HG02678 (cell line): ENCODE measurements at regions not wholly inside any gene's neighbourhood (a gene's known extent, or its start where the extent isn't known, plus 50 kb on each side); places are given as distances from the start of the nearest gene placed in this dataset.

Experiments
- ATAC-seq: cut with Tn5 transposase; IDR thresholded peaks from one replicate; pipeline ENCODE4 v1.9.1; 2021; ENCODE audit warnings: mild to moderate bottlenecking, moderate library complexity; ENCODE audit not compliant: unreplicated experiment

- no peak for ATAC-seq
These were observed 1381.6 kb upstream of the TENM3 start for GRCh38 chr4:180861651-180862050.

GRCh38 chr4:180866933-180867643 is 1376.1 kb upstream of the TENM3 start:
- no peak for ATAC-seq

DNA sequence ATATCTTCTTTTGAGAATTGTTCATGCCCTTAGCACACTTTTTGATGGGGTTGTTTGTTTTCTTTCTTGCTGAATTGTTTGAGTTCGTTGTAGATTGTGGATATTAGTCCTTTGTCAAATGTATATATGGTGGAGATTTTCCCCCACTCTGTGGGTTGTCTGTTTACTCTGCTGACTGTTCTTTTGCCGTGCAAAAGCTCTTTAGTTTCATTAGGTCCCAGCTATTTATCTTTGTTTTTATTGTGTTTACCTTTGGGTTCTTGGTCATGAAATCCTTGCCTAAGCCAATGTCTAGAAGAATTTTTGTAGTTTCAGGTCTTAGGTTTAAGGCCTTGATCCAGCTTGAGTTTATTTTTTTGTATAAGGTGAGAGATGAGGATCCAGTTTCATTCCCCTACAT is 1372.6 kb upstream of the TENM3 start:
- ATAC-seq, result no peak

GRCh38 chr4:180898305-180898704 is 1344.9 kb upstream of the TENM3 start:
- ATAC-seq, result no peak

- ATAC-seq, result no peak
These were observed 1342.4 kb upstream of the TENM3 start for GRCh38 chr4:180900781-180901180.

GRCh38 chr4:180909279-180909678 is 1333.9 kb upstream of the TENM3 start:
- no peak for ATAC-seq

- no peak for ATAC-seq
These were observed 1329.5 kb upstream of the TENM3 start for GRCh38 chr4:180913750-180914149.

GRCh38 chr4:180923486-180923885 is 1319.7 kb upstream of the TENM3 start:
- ATAC-seq, result no peak

GRCh38 chr4:180925805-180926204 is 1317.4 kb upstream of the TENM3 start:
- no peak for ATAC-seq

GRCh38 chr4:180926277-180926676 is 1316.9 kb upstream of the TENM3 start:
- no peak for ATAC-seq

DNA sequence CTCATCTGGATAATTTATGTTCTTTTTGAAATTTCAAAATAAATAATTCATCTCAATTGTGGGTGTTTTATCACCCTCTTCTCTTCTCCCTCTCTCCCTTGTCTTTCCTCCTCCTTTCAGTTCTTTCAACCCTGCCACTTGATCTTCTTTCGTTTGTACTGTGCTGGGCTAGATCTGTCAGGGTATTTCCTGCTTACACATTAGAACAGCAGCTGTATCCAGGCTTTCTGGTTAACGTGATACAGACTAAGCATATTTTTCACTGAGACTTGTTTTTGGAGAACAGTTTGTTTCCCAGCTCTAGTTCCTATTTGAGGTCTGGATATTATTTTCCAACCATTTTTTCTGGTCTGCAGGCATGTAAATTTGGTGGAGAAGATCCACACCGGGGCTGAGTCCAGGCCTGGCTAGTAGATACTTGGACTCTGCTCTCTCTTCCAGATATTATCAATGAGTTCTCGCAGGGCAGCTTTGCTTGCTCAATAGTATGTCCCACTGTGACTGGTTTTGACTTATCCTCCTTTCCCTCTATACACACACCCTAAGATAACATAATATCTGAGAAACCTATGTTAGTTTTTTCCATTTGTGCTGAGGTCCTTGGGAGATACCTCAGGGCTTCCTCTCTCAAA is 1310.7 kb upstream of the TENM3 start:
- ATAC-seq, result no peak

DNA sequence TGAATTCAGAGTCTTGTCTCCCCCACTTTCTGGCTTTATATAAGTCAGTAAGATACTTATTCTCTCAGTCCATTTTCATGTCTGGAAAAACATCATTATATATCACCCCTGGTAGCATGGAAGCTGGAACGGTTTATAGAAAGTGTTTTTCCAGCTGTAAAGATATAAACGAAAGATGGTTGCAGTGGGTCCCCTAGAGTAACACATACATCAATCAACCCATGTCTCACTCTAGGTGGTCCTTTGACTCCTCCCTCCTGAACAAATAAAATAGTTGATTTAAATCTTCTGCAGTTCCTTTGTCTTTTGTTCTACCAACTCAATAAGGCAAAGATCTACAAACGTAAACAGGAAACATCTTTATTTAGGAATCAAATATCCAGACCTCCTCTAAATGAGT is 1306.1 kb upstream of the TENM3 start:
- ATAC-seq, result no peak

DNA sequence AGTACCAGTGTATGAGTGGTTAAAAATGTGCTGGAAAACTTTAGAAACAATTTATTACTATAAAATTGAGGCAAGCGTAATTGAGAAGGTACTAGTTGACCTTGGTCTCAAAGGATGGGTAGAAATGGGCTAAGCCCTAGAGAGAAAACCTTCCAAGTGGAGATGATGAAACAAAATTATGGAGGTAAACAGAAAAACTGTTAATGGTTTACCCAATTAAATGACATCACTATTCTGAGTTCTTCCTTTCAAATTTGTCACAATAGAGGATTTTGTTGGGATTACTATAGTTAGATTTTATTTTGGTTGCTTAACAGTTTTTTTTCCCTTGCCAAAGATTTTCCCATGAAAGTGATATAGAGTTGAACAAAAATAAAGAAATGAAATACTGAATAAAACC is 1302.5 kb upstream of the TENM3 start:
- no peak for ATAC-seq

DNA sequence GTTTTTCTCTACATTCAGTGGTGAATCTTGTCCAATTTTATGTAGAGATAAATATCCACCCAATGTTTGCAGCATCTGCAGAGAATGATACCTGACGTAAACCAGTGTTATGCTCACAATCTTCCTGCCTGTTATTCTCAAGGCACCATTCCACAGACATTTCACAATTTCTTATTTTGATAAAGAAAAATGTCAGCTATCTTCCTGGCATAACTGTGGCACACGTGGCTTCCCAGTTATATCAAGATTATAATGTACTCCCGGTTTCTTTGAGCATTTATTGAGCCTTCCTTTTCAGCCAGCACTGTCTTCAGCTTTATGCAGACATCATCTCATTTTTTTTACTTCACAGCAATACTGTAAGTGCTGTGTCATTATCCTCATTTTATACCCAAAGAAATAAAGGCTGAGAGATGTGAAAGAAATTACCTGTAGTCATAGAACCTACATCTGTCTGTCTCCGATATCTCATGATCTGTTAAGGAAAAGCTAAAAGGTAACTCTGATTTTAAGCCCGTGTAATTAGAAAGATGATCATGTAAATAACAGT is 1300.8 kb upstream of the TENM3 start:
- no peak for ATAC-seq

GRCh38 chr4:180946188-180946587 is 1297.0 kb upstream of the TENM3 start:
- ATAC-seq, result no peak

DNA sequence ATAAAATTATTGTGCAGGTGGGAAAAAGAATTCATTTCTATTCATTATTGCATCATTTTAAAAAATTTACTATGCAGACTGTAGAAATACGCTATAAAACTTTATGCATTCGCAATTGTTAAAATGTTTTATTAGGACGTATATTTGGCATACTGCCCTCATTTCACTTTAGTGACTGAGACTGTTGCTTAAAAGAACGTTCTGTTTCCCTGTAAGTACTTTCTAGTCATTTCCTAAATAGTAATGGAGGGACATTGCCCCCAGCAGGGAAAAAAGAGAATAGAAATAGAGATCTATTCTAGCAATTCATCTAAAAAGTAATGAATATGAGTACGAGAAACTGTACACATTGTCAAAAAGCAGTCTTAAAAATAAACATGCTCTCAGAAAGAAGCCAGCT is 1295.8 kb upstream of the TENM3 start:
- ATAC-seq, result no peak

- ATAC-seq, result no peak
These were observed 1293.6 kb upstream of the TENM3 start for GRCh38 chr4:180949424-180950213.

- ATAC-seq, result no peak
These were observed 1292.8 kb upstream of the TENM3 start for GRCh38 chr4:180950377-180950776.

- no peak for ATAC-seq
These were observed 1291.9 kb upstream of the TENM3 start for GRCh38 chr4:180951312-180951711.

GRCh38 chr4:180953572-180953971 is 1289.6 kb upstream of the TENM3 start:
- no peak for ATAC-seq

- no peak for ATAC-seq
These were observed 1282.3 kb upstream of the TENM3 start for GRCh38 chr4:180960743-180961401.
